ENCODE measurements at regions not wholly inside any gene's neighbourhood (a gene's known extent, or its start where the extent isn't known, plus 50 kb on each side); places are given as distances from the start of the nearest gene placed in this dataset.

DNA sequence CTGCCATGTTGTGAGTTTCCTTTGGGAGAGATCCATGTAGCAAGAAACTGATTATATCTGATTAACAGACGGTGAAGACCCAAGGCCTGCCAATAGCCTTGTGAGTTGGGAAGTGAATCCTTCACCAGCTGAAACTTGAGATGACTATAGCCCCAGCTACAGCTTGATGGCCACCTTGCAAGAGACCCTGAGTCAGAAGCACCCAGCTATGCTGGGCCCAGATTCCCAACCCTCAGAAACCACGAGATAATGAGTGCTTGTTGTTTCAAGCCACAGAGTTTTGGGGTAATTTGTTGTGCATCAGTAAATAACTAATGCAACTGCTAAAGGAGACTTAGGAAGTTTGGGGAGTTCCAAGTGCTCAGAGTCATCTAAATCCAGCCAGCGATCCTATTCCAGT, 80.3 kb downstream of the AVPR1A start:
- Histone ChIP-seq H3K23ac (ENCODE audit: low read depth, low read length, poor library complexity) (no peak overlapping the region), H2BK12ac (ENCODE audit: low read length) (no peak overlapping the region), H3K4me1 (ENCODE audit: control insufficient read depth in 2 of 2, insufficient read depth in 1 of 2, low read depth in 1 of 2, low read length in 2 of 2) (peaks cover 0 to 2% of the 10 kb centered on the region in 2 donors), H2BK120ac (ENCODE audit: low read depth, low read length) (no peak overlapping the region), H3K79me1 (ENCODE audit: low read depth, low read length) (no peaks in the 10 kb centered on the region), H3K27me3 (ENCODE audit: control insufficient read depth in 3 of 3, insufficient read depth in 3 of 3, low read depth in 1 of 3, low read length in 3 of 3) (no peaks in the 10 kb centered on the region), H2AK5ac (ENCODE audit: low read depth, low read length) (no peak overlapping the region), H3K9ac (ENCODE audit: low read depth, low read length, poor library complexity) (no peak overlapping the region), H2BK5ac (ENCODE audit: low read length) (no peak overlapping the region), H3K4me2 (ENCODE audit: insufficient read depth, low read length, poor library complexity, severe bottlenecking) (no peak overlapping the region), H4K91ac (ENCODE audit: low read depth, low read length, poor library complexity) (no peak overlapping the region), H3K14ac (ENCODE audit: low read length) (no peak overlapping the region), H2BK15ac (ENCODE audit: low read length) (no peak overlapping the region), H3K18ac (ENCODE audit: low read length) (no peak overlapping the region), H3K36me3 (replicated peaks in 1 of 2; ENCODE audit: control insufficient read depth in 2 of 2, insufficient read depth in 2 of 2, low read length in 2 of 2) (no peaks in the 10 kb centered on the region), H3K27ac (replicated peaks; ENCODE audit: low read length) (no peak overlapping the region), H4K8ac (ENCODE audit: low read depth, low read length) (no peak overlapping the region), H2AFZ (ENCODE audit: low read length) (no peak overlapping the region), H3K4ac (ENCODE audit: low read length) (no peak overlapping the region), H3K4me3 (ENCODE audit: low read length in 2 of 2) (no peak overlapping the region), H3K9me3 (replicated peaks in 1 of 2; ENCODE audit: control insufficient read depth in 2 of 2, insufficient read depth in 1 of 2, low read depth in 1 of 2, low read length in 2 of 2) (no peaks in the 10 kb centered on the region)
- DNase-seq (ENCODE audit: low spot score): no peak
- no CpG with 5 or more reads among the region's 3 CpGs for WGBS, 2 donors (ENCODE audit: extremely low coverage in 2 of 2, insufficient read length in 2 of 2, insufficient replicate concordance in 1 of 2)

DNA sequence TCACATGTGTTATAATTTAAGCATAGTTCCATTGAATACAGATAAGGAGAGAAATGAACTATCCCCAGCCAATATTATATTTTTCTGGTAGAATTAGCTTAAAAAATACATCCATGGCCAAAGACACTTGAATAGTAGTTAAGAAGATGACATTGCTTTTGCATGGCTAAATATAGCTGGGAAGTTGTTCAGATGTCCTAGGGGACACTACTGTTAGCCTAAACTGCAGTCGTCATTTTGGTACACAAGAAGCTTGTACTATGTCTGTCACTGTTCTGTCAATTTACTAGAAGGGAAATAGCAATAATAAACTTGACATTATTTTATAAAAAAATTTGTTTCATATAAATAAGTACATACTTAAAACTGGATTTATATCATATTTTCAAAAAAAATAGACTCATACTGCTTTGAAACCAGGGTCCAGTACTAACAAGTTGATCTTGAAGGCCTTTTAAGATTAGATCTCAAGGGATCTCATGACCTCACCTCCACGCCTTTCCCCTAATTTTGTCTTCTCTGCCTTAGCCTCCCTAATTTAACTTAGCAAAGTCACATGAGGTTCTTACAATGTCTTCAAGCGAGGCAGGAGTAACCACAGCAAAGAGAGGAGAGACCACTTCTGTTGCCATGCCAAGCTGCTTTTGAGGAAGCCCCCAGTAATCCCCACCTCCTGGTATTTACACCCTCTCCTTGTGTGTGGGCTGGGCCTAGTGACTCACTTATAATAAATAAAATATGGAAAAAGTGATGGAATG, 81.0 kb downstream of the AVPR1A start:
- Histone ChIP-seq H3K36me3 (replicated peaks in 1 of 2; ENCODE audit: control insufficient read depth in 2 of 2, insufficient read depth in 2 of 2, low read length in 2 of 2) (no peaks in the 10 kb centered on the region), H2AK5ac (ENCODE audit: low read depth, low read length) (no peak overlapping the region), H3K23ac (ENCODE audit: low read depth, low read length, poor library complexity) (no peak overlapping the region), H2BK15ac (ENCODE audit: low read length) (no peak overlapping the region), H3K27me3 (ENCODE audit: control insufficient read depth in 3 of 3, insufficient read depth in 3 of 3, low read depth in 1 of 3, low read length in 3 of 3) (no peaks in the 10 kb centered on the region), H3K14ac (ENCODE audit: low read length) (no peak overlapping the region), H2AFZ (ENCODE audit: low read length) (no peak overlapping the region), H2BK5ac (ENCODE audit: low read length) (no peak overlapping the region), H3K4ac (ENCODE audit: low read length) (no peak overlapping the region), H3K79me1 (ENCODE audit: low read depth, low read length) (no peaks in the 10 kb centered on the region), H2BK12ac (ENCODE audit: low read length) (no peak overlapping the region), H4K8ac (ENCODE audit: low read depth, low read length) (no peak overlapping the region), H3K9ac (ENCODE audit: low read depth, low read length, poor library complexity) (no peak overlapping the region), H3K9me3 (replicated peaks in 1 of 2; ENCODE audit: control insufficient read depth in 2 of 2, insufficient read depth in 1 of 2, low read depth in 1 of 2, low read length in 2 of 2) (no peaks in the 10 kb centered on the region), H3K4me2 (ENCODE audit: insufficient read depth, low read length, poor library complexity, severe bottlenecking) (no peak overlapping the region), H3K4me3 (ENCODE audit: low read length in 2 of 2) (no peak overlapping the region), H3K4me1 (ENCODE audit: control insufficient read depth in 2 of 2, insufficient read depth in 1 of 2, low read depth in 1 of 2, low read length in 2 of 2) (peaks cover 0 to 2% of the 10 kb centered on the region in 2 donors), H3K27ac (replicated peaks; ENCODE audit: low read length) (no peak overlapping the region), H2BK120ac (ENCODE audit: low read depth, low read length) (no peak overlapping the region), H3K18ac (ENCODE audit: low read length) (no peak overlapping the region), H4K91ac (ENCODE audit: low read depth, low read length, poor library complexity) (no peak overlapping the region)
- WGBS, 2 donors (ENCODE audit: extremely low coverage in 2 of 2, insufficient read length in 2 of 2, insufficient replicate concordance in 1 of 2): no CpG with 5 or more reads among the region's 3 CpGs
- DNase-seq (ENCODE audit: low spot score): no peak

DNA sequence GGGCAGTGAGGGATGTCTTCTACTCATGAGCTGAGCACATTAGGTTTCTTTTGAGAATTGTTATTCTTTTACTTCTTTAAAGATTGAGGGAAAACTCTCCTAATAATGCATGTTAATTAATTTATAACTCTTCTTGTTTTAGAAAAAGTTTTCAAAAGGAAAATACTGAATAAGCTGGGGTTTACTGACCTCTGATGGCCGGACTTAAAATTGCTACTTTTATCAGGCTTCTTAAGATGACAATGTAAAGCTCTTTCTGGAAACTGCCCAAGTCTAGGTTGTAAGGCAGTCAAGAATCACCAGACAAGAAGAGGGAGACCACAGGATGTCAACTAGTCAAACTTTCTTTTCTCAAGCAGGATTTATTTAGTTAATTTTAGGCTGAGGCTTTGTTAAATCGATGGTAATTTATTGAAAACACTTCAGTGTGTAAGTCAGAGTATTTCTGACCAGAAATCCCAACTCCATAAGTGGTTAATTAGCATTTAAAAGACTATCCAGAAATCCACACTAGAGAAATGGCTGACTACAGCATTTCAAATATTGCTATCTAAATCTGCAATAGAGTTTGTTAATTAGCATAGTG, 82.1 kb downstream of the AVPR1A start:
- H4K91ac ChIP-seq (ENCODE audit: low read depth, low read length, poor library complexity): no peak overlapping the region
- H3K9me3 ChIP-seq (replicated peaks in 1 of 2; ENCODE audit: control insufficient read depth in 2 of 2, insufficient read depth in 1 of 2, low read depth in 1 of 2, low read length in 2 of 2): no peaks in the 10 kb centered on the region
- H3K79me1 ChIP-seq (ENCODE audit: low read depth, low read length): no peaks in the 10 kb centered on the region
- no peak overlapping the region for H2AK5ac ChIP-seq (ENCODE audit: low read depth, low read length)
- no peak overlapping the region for H3K18ac ChIP-seq (ENCODE audit: low read length)
- no peak overlapping the region for H3K4me2 ChIP-seq (ENCODE audit: insufficient read depth, low read length, poor library complexity, severe bottlenecking)
- peak overlapping the region; percentile 40 for H2AFZ ChIP-seq (ENCODE audit: low read length)
- peaks cover 0 to 2% of the 10 kb centered on the region in 2 donors for H3K4me1 ChIP-seq (ENCODE audit: control insufficient read depth in 2 of 2, insufficient read depth in 1 of 2, low read depth in 1 of 2, low read length in 2 of 2)
- no peak overlapping the region for H3K9ac ChIP-seq (ENCODE audit: low read depth, low read length, poor library complexity)
- H4K8ac ChIP-seq (ENCODE audit: low read depth, low read length): no peak overlapping the region
- no peak overlapping the region for H2BK15ac ChIP-seq (ENCODE audit: low read length)
- WGBS, 2 donors (ENCODE audit: extremely low coverage in 2 of 2, insufficient read length in 2 of 2, insufficient replicate concordance in 1 of 2): no CpG with 5 or more reads among the region's 2 CpGs
- H2BK120ac ChIP-seq (ENCODE audit: low read depth, low read length): no peak overlapping the region
- H3K4ac ChIP-seq (ENCODE audit: low read length): no peak overlapping the region
- no peak overlapping the region for H3K14ac ChIP-seq (ENCODE audit: low read length)
- H3K27ac ChIP-seq (replicated peaks; ENCODE audit: low read length): no peak overlapping the region
- H2BK12ac ChIP-seq (ENCODE audit: low read length): no peak overlapping the region
- no peak overlapping the region for H2BK5ac ChIP-seq (ENCODE audit: low read length)
- DNase-seq (ENCODE audit: low spot score): peak; percentile 35
- no peaks in the 10 kb centered on the region for H3K36me3 ChIP-seq (replicated peaks in 1 of 2; ENCODE audit: control insufficient read depth in 2 of 2, insufficient read depth in 2 of 2, low read length in 2 of 2)
- H3K27me3 ChIP-seq (ENCODE audit: control insufficient read depth in 3 of 3, insufficient read depth in 3 of 3, low read depth in 1 of 3, low read length in 3 of 3): no peaks in the 10 kb centered on the region
- no peak overlapping the region for H3K23ac ChIP-seq (ENCODE audit: low read depth, low read length, poor library complexity)
- H3K4me3 ChIP-seq (ENCODE audit: low read length in 2 of 2): no peak overlapping the region

DNA sequence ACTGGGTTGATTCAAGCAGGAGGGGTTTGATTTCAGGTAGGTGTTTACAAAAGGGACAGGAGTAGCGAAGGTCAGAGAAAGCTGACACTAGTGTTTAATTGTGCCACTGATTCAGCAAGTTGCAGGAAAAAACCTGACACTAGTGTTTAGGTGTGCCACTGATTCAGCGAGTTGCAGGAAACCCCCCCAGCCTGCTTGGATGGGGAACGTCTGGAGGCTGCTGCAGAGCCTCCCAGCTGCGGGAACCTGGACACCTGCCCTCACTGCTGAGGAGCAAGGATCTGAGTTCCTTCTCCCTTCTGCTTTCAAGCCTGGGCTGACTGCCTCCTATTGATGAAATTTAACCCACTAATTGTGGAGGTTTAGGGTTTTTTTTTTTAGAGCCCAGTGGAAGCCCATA, 84.2 kb downstream of the AVPR1A start:
- Histone ChIP-seq H3K23ac (ENCODE audit: low read depth, low read length, poor library complexity) (no peak overlapping the region), H2BK120ac (ENCODE audit: low read depth, low read length) (no peak overlapping the region), H3K27ac (replicated peaks; ENCODE audit: low read length) (no peak overlapping the region), H3K4me1 (ENCODE audit: control insufficient read depth in 2 of 2, insufficient read depth in 1 of 2, low read depth in 1 of 2, low read length in 2 of 2) (peaks cover 0 to 2% of the 10 kb centered on the region in 2 donors), H3K9ac (ENCODE audit: low read depth, low read length, poor library complexity) (no peak overlapping the region), H3K4me3 (ENCODE audit: low read length in 2 of 2) (no peak overlapping the region), H3K14ac (ENCODE audit: low read length) (no peak overlapping the region), H2BK15ac (ENCODE audit: low read length) (no peak overlapping the region), H2AFZ (ENCODE audit: low read length) (no peak overlapping the region), H2BK5ac (ENCODE audit: low read length) (no peak overlapping the region), H3K36me3 (replicated peaks in 1 of 2; ENCODE audit: control insufficient read depth in 2 of 2, insufficient read depth in 2 of 2, low read length in 2 of 2) (no peaks in the 10 kb centered on the region), H3K4ac (ENCODE audit: low read length) (no peak overlapping the region), H2BK12ac (ENCODE audit: low read length) (no peak overlapping the region), H3K18ac (ENCODE audit: low read length) (no peak overlapping the region), H3K27me3 (ENCODE audit: control insufficient read depth in 3 of 3, insufficient read depth in 3 of 3, low read depth in 1 of 3, low read length in 3 of 3) (no peaks in the 10 kb centered on the region), H4K8ac (ENCODE audit: low read depth, low read length) (no peak overlapping the region), H3K4me2 (ENCODE audit: insufficient read depth, low read length, poor library complexity, severe bottlenecking) (no peak overlapping the region), H4K91ac (ENCODE audit: low read depth, low read length, poor library complexity) (no peak overlapping the region), H3K79me1 (ENCODE audit: low read depth, low read length) (no peaks in the 10 kb centered on the region), H2AK5ac (ENCODE audit: low read depth, low read length) (no peak overlapping the region), H3K9me3 (replicated peaks in 1 of 2; ENCODE audit: control insufficient read depth in 2 of 2, insufficient read depth in 1 of 2, low read depth in 1 of 2, low read length in 2 of 2) (no peaks in the 10 kb centered on the region)
- WGBS, 2 donors (ENCODE audit: extremely low coverage in 2 of 2, insufficient read length in 2 of 2, insufficient replicate concordance in 1 of 2): no CpG with 5 or more reads among the region's 4 CpGs
- no peak for DNase-seq (ENCODE audit: low spot score)
